ENCODE measurements at regions not wholly inside any gene's neighbourhood (a gene's known extent, or its start where the extent isn't known, plus 50 kb on each side); places are given as distances from the start of the nearest gene placed in this dataset.

- Histone ChIP-seq H3K4me3 (no peak overlapping the region), H3K9me3 (ENCODE audit: low read depth, low read length) (no peaks in the 10 kb centered on the region), H3K9ac (ENCODE audit: insufficient read length) (no peak overlapping the region), H3K27ac (no peak overlapping the region), H3K36me3 (ENCODE audit: insufficient read depth, low read length) (no peaks in the 10 kb centered on the region)
- DNase-seq (ENCODE audit: low read depth, low spot score), result no peak
- TF ChIP-seq FOXP2 (optimal IDR thresholded peaks at IDR 0.05; ENCODE audit: control extremely low read depth, extremely low read length, insufficient read depth) (no peak), POLR2AphosphoS5 (IDR thresholded peaks at IDR 0.05; ENCODE audit: borderline replicate concordance, low read depth, low read length) (no peak), EZH2 (IDR thresholded peaks at IDR 0.05) (no peak)
Observed at GRCh38 chr14:101192661-101193000, 289.1 kb upstream of the RTL1 start.

GRCh38 chr14:101193106-101193844, 289.8 kb upstream of the RTL1 start:
- Histone ChIP-seq H3K27ac (no peak overlapping the region), H3K9me3 (ENCODE audit: low read depth, low read length) (no peaks in the 10 kb centered on the region), H3K36me3 (ENCODE audit: insufficient read depth, low read length) (no peaks in the 10 kb centered on the region), H3K9ac (ENCODE audit: insufficient read length) (no peak overlapping the region), H3K4me3 (no peak overlapping the region)
- DNase-seq (ENCODE audit: low read depth, low spot score), result no peak
- TF ChIP-seq POLR2AphosphoS5 (IDR thresholded peaks at IDR 0.05; ENCODE audit: borderline replicate concordance, low read depth, low read length) (no peak), FOXP2 (optimal IDR thresholded peaks at IDR 0.05; ENCODE audit: control extremely low read depth, extremely low read length, insufficient read depth) (no peak), EZH2 (IDR thresholded peaks at IDR 0.05) (no peak)

GRCh38 chr14:101193845-101194372, 290.4 kb upstream of the RTL1 start:
- TF ChIP-seq FOXP2 (optimal IDR thresholded peaks at IDR 0.05; ENCODE audit: control extremely low read depth, extremely low read length, insufficient read depth) (no peak), EZH2 (IDR thresholded peaks at IDR 0.05) (no peak), POLR2AphosphoS5 (IDR thresholded peaks at IDR 0.05; ENCODE audit: borderline replicate concordance, low read depth, low read length) (no peak)
- Histone ChIP-seq H3K27ac (no peak overlapping the region), H3K9me3 (ENCODE audit: low read depth, low read length) (no peaks in the 10 kb centered on the region), H3K4me3 (no peak overlapping the region), H3K36me3 (ENCODE audit: insufficient read depth, low read length) (no peaks in the 10 kb centered on the region), H3K9ac (ENCODE audit: insufficient read length) (no peak overlapping the region)
- no peak for DNase-seq (ENCODE audit: low read depth, low spot score)

GRCh38 chr14:101194373-101195308, 291.1 kb upstream of the RTL1 start:
- Histone ChIP-seq H3K4me3 (no peak overlapping the region), H3K27ac (no peak overlapping the region), H3K9me3 (ENCODE audit: low read depth, low read length) (no peaks in the 10 kb centered on the region), H3K9ac (ENCODE audit: insufficient read length) (no peak overlapping the region), H3K36me3 (ENCODE audit: insufficient read depth, low read length) (no peaks in the 10 kb centered on the region)
- TF ChIP-seq EZH2 (IDR thresholded peaks at IDR 0.05), result no peak
- TF ChIP-seq POLR2AphosphoS5 (IDR thresholded peaks at IDR 0.05; ENCODE audit: borderline replicate concordance, low read depth, low read length), result no peak
- TF ChIP-seq FOXP2 (optimal IDR thresholded peaks at IDR 0.05; ENCODE audit: control extremely low read depth, extremely low read length, insufficient read depth), result no peak
- no peak for DNase-seq (ENCODE audit: low read depth, low spot score)

GRCh38 chr14:101195309-101195901, 291.9 kb upstream of the RTL1 start:
- DNase-seq (ENCODE audit: low read depth, low spot score), result no peak
- H3K9ac ChIP-seq (ENCODE audit: insufficient read length), result no peak overlapping the region
- H3K4me3 ChIP-seq, result no peak overlapping the region
- no peak overlapping the region for H3K27ac ChIP-seq
- no peaks in the 10 kb centered on the region for H3K9me3 ChIP-seq (ENCODE audit: low read depth, low read length)
- TF ChIP-seq EZH2 (IDR thresholded peaks at IDR 0.05) (no peak), POLR2AphosphoS5 (IDR thresholded peaks at IDR 0.05; ENCODE audit: borderline replicate concordance, low read depth, low read length) (no peak), FOXP2 (optimal IDR thresholded peaks at IDR 0.05; ENCODE audit: control extremely low read depth, extremely low read length, insufficient read depth) (no peak)
- H3K36me3 ChIP-seq (ENCODE audit: insufficient read depth, low read length), result no peaks in the 10 kb centered on the region

GRCh38 chr14:101196051-101196712, 292.7 kb upstream of the RTL1 start:
- H3K27ac ChIP-seq, result no peak overlapping the region
- no peak for DNase-seq (ENCODE audit: low read depth, low spot score)
- no peak overlapping the region for H3K4me3 ChIP-seq
- no peaks in the 10 kb centered on the region for H3K9me3 ChIP-seq (ENCODE audit: low read depth, low read length)
- TF ChIP-seq POLR2AphosphoS5 (IDR thresholded peaks at IDR 0.05; ENCODE audit: borderline replicate concordance, low read depth, low read length) (no peak), EZH2 (IDR thresholded peaks at IDR 0.05) (no peak), FOXP2 (optimal IDR thresholded peaks at IDR 0.05; ENCODE audit: control extremely low read depth, extremely low read length, insufficient read depth) (no peak)
- H3K36me3 ChIP-seq (ENCODE audit: insufficient read depth, low read length), result no peaks in the 10 kb centered on the region
- H3K9ac ChIP-seq (ENCODE audit: insufficient read length), result no peak overlapping the region

- H3K4me3 ChIP-seq, result no peak overlapping the region
- no peak overlapping the region for H3K9ac ChIP-seq (ENCODE audit: insufficient read length)
- H3K9me3 ChIP-seq (ENCODE audit: low read depth, low read length), result no peaks in the 10 kb centered on the region
- no peaks in the 10 kb centered on the region for H3K36me3 ChIP-seq (ENCODE audit: insufficient read depth, low read length)
- TF ChIP-seq POLR2AphosphoS5 (IDR thresholded peaks at IDR 0.05; ENCODE audit: borderline replicate concordance, low read depth, low read length), result no peak
- no peak for TF ChIP-seq EZH2 (IDR thresholded peaks at IDR 0.05)
- TF ChIP-seq FOXP2 (optimal IDR thresholded peaks at IDR 0.05; ENCODE audit: control extremely low read depth, extremely low read length, insufficient read depth), result no peak
- DNase-seq (ENCODE audit: low read depth, low spot score), result no peak
- H3K27ac ChIP-seq, result no peak overlapping the region
Observed at GRCh38 chr14:101196795-101197590, 293.5 kb upstream of the RTL1 start.

Data from SK-N-MC (cell line).